RPMI7951 (cell line): ENCODE measurements at regions not wholly inside any gene's neighbourhood (a gene's known extent, or its start where the extent isn't known, plus 50 kb on each side); places are given as distances from the start of the nearest gene placed in this dataset.
"Not testable (repeated sequence)": the region's sequence is repeated elsewhere in the genome, so short reads cannot be mapped to it uniquely, and the experiment has no call there.

Experiments
- DNase-seq: peaks from one replicate; pipeline ENCODE4 v3.0.0-alpha.2; 2012; ENCODE audit warnings: low read depth

GRCh38 chr6:28623242-28623641, 97.6 kb downstream of the GPX5 start:
- not testable (repeated sequence) for DNase-seq

GRCh38 chr6:28626386-28626785, 100.7 kb downstream of the GPX5 start:
- not testable (repeated sequence) for DNase-seq

GRCh38 chr6:28632326-28632851, 106.7 kb downstream of the GPX5 start:
- DNase-seq: no peak

- no peak for DNase-seq
Measured at GRCh38 chr6:28633445-28634215, 107.9 kb downstream of the GPX5 start.

GRCh38 chr6:28634411-28634760, 108.7 kb downstream of the GPX5 start:
- DNase-seq: no peak

GRCh38 chr6:28634761-28635546, 109.3 kb downstream of the GPX5 start:
- no peak for DNase-seq

GRCh38 chr6:28635547-28636158, 110.0 kb downstream of the GPX5 start:
- no peak for DNase-seq

GRCh38 chr6:28638787-28639430, 113.2 kb downstream of the GPX5 start:
- peak; percentile 19 for DNase-seq

GRCh38 chr6:28639445-28640290, 114.0 kb downstream of the GPX5 start:
- peak; percentile 21 for DNase-seq

GRCh38 chr6:28643017-28643740, 117.5 kb downstream of the GPX5 start:
- peak; percentile 74 for DNase-seq

GRCh38 chr6:28646650-28647049, 121.0 kb downstream of the GPX5 start:
- no peak for DNase-seq

GRCh38 chr6:28648035-28648877, 122.6 kb downstream of the GPX5 start:
- DNase-seq: peak; percentile 74

- no peak for DNase-seq
Measured at GRCh38 chr6:28648878-28649375, 123.2 kb downstream of the GPX5 start.

- peak; percentile 62 for DNase-seq
Measured at GRCh38 chr6:28651161-28651560, 125.5 kb downstream of the GPX5 start.

- DNase-seq: peak; percentile 29
Measured at GRCh38 chr6:28653876-28654275, 128.2 kb downstream of the GPX5 start.

GRCh38 chr6:28655164-28655563, 129.5 kb downstream of the GPX5 start:
- no peak for DNase-seq

- DNase-seq: no peak
Measured at GRCh38 chr6:28656715-28657114, 131.0 kb downstream of the GPX5 start.

GRCh38 chr6:28657381-28657768, 131.7 kb downstream of the GPX5 start:
- DNase-seq: no peak

- DNase-seq: peak; percentile 59
Measured at GRCh38 chr6:28657769-28658465, 132.2 kb downstream of the GPX5 start.
